WTC11 (cell line): ENCODE measurements at regions not wholly inside any gene's neighbourhood (a gene's known extent, or its start where the extent isn't known, plus 50 kb on each side); places are given as distances from the start of the nearest gene placed in this dataset.
A peak's percentile ranks its signal among the peaks of the same experiment; 100 is the strongest.

ENCODE experiments used
- ATAC-seq: fragments of 200-7000 bp; cut with Tn5 transposase; 2 replicates; pipeline ENCODE4 v1.10.0; 2021; ENCODE audit warnings: mild to moderate bottlenecking, moderate library complexity
- CTCF ChIA-PET: fragments of 300-600 bp; sonication (Branson Sonifier 250); formaldehyde crosslinking; loops from one replicate; lab custom pipeline; 2021; ENCODE audit warnings: antibody characterized with exemption; lab: Charles Lee
- POLR2A ChIA-PET: fragments of 350-600 bp; sonication (Branson Sonifier 250); formaldehyde crosslinking; loops from one replicate; lab custom pipeline; 2021; ENCODE audit warnings: antibody characterized with exemption; lab: Charles Lee
- DNase-seq: peaks from one replicate; pipeline ENCODE4 v3.0.0; 2021; ENCODE audit warnings: low spot score
- H3K27ac Mint-ChIP-seq: 2 replicates; pipeline ENCODE4 v1.8.0; 2021; ENCODE audit warnings: mixed read lengths
- H3K27me3 Mint-ChIP-seq: 2 replicates; pipeline ENCODE4 v1.8.0; 2021; ENCODE audit warnings: low read depth, mild to moderate bottlenecking, moderate library complexity, mixed read lengths
- H3K36me3 Mint-ChIP-seq: 2 replicates; pipeline ENCODE4 v1.8.0; 2021; ENCODE audit warnings: mixed read lengths
- H3K4me1 Mint-ChIP-seq: 2 replicates; pipeline ENCODE4 v1.8.0; 2022; ENCODE audit warnings: mixed read lengths
- H3K4me3 Mint-ChIP-seq: 2 replicates; pipeline ENCODE4 v1.8.0; 2021; ENCODE audit warnings: mild to moderate bottlenecking, moderate library complexity, mixed read lengths
- H3K9me3 Mint-ChIP-seq: 2 replicates; pipeline ENCODE4 v1.8.0; 2021; ENCODE audit warnings: mixed read lengths
- ATF3 ChIP-seq: sonication (generic); formaldehyde crosslinking; conservative IDR thresholded peaks from 2 replicates; pipeline ENCODE4 v1.8.1; 2022; ENCODE audit warnings: mild to moderate bottlenecking, missing genetic modification reagents
- E2F5 ChIP-seq: sonication (generic); formaldehyde crosslinking; IDR thresholded peaks from 2 replicates; pipeline ENCODE4 v1.8.1; 2022; ENCODE audit warnings: mild to moderate bottlenecking, moderate library complexity, missing genetic modification reagents
- ESRRA ChIP-seq: sonication (generic); formaldehyde crosslinking; IDR thresholded peaks from 2 replicates; pipeline ENCODE4 v1.8.1; 2022; ENCODE audit warnings: mild to moderate bottlenecking, missing genetic modification reagents, borderline replicate concordance
- ETV6 ChIP-seq: sonication (generic); formaldehyde crosslinking; IDR thresholded peaks from 2 replicates; pipeline ENCODE4 v1.8.1; 2022; ENCODE audit warnings: mild to moderate bottlenecking, missing genetic modification reagents
- FOXP1 ChIP-seq: sonication (generic); formaldehyde crosslinking; IDR thresholded peaks from 2 replicates; pipeline ENCODE4 v1.8.0; 2022; ENCODE audit warnings: missing genetic modification reagents, mild to moderate bottlenecking, moderate library complexity, borderline replicate concordance
- GTF2I ChIP-seq: fragments of 250-450 bp; sonication (Bioruptor Pico); conservative IDR thresholded peaks from 2 replicates; pipeline ENCODE4 v1.4.0; 2021; ENCODE audit warnings: mild to moderate bottlenecking
- HMGA2 ChIP-seq: fragments of 250-450 bp; sonication (Bioruptor Pico); IDR thresholded peaks from 2 replicates; pipeline ENCODE4 v1.4.0; 2021; ENCODE audit warnings: mild to moderate bottlenecking, moderate library complexity
- HMGXB4 ChIP-seq: sonication (generic); formaldehyde crosslinking; IDR thresholded peaks from 2 replicates; pipeline ENCODE4 v1.8.1; 2023; ENCODE audit warnings: mild to moderate bottlenecking, moderate library complexity, missing genetic modification reagents
- IRF1 ChIP-seq: sonication (generic); formaldehyde crosslinking; IDR thresholded peaks from 2 replicates; pipeline ENCODE4 v1.8.0; 2023; ENCODE audit warnings: missing genetic modification reagents
- JUN ChIP-seq: sonication (generic); formaldehyde crosslinking; IDR thresholded peaks from 2 replicates; pipeline ENCODE4 v1.8.0; 2023; ENCODE audit warnings: mild to moderate bottlenecking, missing genetic modification reagents
- KAT7 ChIP-seq: sonication (generic); formaldehyde crosslinking; IDR thresholded peaks from 2 replicates; pipeline ENCODE4 v1.8.1; 2023; ENCODE audit warnings: missing genetic modification reagents, mild to moderate bottlenecking, borderline replicate concordance
- MYBL2 ChIP-seq: sonication (generic); formaldehyde crosslinking; IDR thresholded peaks from 2 replicates; pipeline ENCODE4 v1.8.1; 2023; ENCODE audit warnings: mild to moderate bottlenecking, moderate library complexity, missing genetic modification reagents
- NFE2L1 ChIP-seq: sonication (generic); formaldehyde crosslinking; IDR thresholded peaks from 2 replicates; pipeline ENCODE4 v1.8.1; 2023; ENCODE audit warnings: missing genetic modification reagents
- PRRX2 ChIP-seq: fragments of 250-450 bp; sonication (Bioruptor Pico); IDR thresholded peaks from 2 replicates; pipeline ENCODE4 v1.8.0; 2021; ENCODE audit warnings: mild to moderate bottlenecking
- RORB ChIP-seq: fragments of 250-450 bp; sonication (Bioruptor Pico); IDR thresholded peaks from 2 replicates; pipeline ENCODE4 v1.9.0; 2021; ENCODE audit warnings: mild to moderate bottlenecking
- SP1 ChIP-seq: sonication (generic); formaldehyde crosslinking; conservative IDR thresholded peaks from 2 replicates; pipeline ENCODE4 v1.8.1; 2022; ENCODE audit warnings: missing genetic modification reagents
- TCF7 ChIP-seq: sonication (generic); formaldehyde crosslinking; IDR thresholded peaks from 2 replicates; pipeline ENCODE4 v1.8.0; 2022; ENCODE audit warnings: mild to moderate bottlenecking, low read depth, missing genetic modification reagents, moderate library complexity
- ZNF121 ChIP-seq: sonication (generic); formaldehyde crosslinking; IDR thresholded peaks from 2 replicates; pipeline ENCODE4 v1.8.0; 2023; ENCODE audit warnings: missing genetic modification reagents
- ZNF219 ChIP-seq: sonication (generic); formaldehyde crosslinking; IDR thresholded peaks from 2 replicates; pipeline ENCODE4 v1.8.0; 2023; ENCODE audit warnings: missing genetic modification reagents, mild to moderate bottlenecking, borderline replicate concordance
- ZNF263 ChIP-seq: sonication (generic); formaldehyde crosslinking; IDR thresholded peaks from 2 replicates; pipeline ENCODE4 v1.8.1; 2022; ENCODE audit warnings: low read depth, mild to moderate bottlenecking, moderate library complexity, missing genetic modification reagents
- ZNF317 ChIP-seq: sonication (generic); formaldehyde crosslinking; IDR thresholded peaks from 2 replicates; pipeline ENCODE4 v1.8.1; 2023; ENCODE audit warnings: low read depth, mild to moderate bottlenecking, moderate library complexity, missing genetic modification reagents, borderline replicate concordance
- TF ChIP-seq, protein P1 (sequence below): sonication (generic); formaldehyde crosslinking; IDR thresholded peaks from 2 replicates; pipeline ENCODE4 v1.8.0; 2023; ENCODE audit warnings: mild to moderate bottlenecking, missing genetic modification reagents
- TF ChIP-seq, protein P2 (sequence below): sonication (generic); formaldehyde crosslinking; IDR thresholded peaks from 2 replicates; pipeline ENCODE4 v1.8.1; 2022; ENCODE audit warnings: low read depth, missing genetic modification reagents, borderline replicate concordance
- TF ChIP-seq, protein P3 (sequence below): sonication (generic); formaldehyde crosslinking; IDR thresholded peaks from 2 replicates; pipeline ENCODE4 v1.8.0; 2022; ENCODE audit warnings: missing genetic modification reagents

DNA sequence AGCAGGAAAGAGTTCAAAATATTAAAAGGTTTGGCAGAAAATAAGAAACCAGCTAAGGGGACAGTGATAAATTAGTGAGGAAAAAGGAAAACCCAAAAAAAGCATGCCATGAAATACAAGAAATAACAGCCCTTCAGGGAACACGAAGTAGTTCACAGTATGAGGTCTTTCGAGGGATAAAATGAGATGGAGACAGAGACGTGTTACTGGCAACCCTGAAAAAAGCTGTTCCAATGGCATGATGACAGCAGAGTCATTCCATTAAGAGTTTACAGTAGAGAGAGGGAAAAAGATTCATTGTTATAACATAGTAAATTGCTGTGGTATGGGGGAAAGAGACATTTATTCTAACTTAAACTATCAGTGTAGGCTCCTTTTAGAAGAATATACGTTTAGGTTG, 391.2 kb downstream of the ANKRD7 start (continued):
- TF ChIP-seq, protein P1, sequence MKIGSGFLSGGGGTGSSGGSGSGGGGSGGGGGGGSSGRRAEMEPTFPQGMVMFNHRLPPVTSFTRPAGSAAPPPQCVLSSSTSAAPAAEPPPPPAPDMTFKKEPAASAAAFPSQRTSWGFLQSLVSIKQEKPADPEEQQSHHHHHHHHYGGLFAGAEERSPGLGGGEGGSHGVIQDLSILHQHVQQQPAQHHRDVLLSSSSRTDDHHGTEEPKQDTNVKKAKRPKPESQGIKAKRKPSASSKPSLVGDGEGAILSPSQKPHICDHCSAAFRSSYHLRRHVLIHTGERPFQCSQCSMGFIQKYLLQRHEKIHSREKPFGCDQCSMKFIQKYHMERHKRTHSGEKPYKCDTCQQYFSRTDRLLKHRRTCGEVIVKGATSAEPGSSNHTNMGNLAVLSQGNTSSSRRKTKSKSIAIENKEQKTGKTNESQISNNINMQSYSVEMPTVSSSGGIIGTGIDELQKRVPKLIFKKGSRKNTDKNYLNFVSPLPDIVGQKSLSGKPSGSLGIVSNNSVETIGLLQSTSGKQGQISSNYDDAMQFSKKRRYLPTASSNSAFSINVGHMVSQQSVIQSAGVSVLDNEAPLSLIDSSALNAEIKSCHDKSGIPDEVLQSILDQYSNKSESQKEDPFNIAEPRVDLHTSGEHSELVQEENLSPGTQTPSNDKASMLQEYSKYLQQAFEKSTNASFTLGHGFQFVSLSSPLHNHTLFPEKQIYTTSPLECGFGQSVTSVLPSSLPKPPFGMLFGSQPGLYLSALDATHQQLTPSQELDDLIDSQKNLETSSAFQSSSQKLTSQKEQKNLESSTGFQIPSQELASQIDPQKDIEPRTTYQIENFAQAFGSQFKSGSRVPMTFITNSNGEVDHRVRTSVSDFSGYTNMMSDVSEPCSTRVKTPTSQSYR (CRISPR knock-in tag): no peak
- TF ChIP-seq ETV6 (CRISPR knock-in tag) (no peak), SP1 (CRISPR knock-in tag) (no peak), TCF7 (CRISPR knock-in tag) (no peak), FOXP1 (CRISPR knock-in tag) (no peak), GTF2I (CRISPR knock-in tag) (no peak), PRRX2 (CRISPR knock-in tag) (no peak), ATF3 (CRISPR knock-in tag) (no peak), ZNF219 (CRISPR knock-in tag) (no peak)
- TF ChIP-seq, protein P2, sequence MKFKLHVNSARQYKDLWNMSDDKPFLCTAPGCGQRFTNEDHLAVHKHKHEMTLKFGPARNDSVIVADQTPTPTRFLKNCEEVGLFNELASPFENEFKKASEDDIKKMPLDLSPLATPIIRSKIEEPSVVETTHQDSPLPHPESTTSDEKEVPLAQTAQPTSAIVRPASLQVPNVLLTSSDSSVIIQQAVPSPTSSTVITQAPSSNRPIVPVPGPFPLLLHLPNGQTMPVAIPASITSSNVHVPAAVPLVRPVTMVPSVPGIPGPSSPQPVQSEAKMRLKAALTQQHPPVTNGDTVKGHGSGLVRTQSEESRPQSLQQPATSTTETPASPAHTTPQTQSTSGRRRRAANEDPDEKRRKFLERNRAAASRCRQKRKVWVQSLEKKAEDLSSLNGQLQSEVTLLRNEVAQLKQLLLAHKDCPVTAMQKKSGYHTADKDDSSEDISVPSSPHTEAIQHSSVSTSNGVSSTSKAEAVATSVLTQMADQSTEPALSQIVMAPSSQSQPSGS (CRISPR knock-in tag): no peak
- TF ChIP-seq, protein P3, sequence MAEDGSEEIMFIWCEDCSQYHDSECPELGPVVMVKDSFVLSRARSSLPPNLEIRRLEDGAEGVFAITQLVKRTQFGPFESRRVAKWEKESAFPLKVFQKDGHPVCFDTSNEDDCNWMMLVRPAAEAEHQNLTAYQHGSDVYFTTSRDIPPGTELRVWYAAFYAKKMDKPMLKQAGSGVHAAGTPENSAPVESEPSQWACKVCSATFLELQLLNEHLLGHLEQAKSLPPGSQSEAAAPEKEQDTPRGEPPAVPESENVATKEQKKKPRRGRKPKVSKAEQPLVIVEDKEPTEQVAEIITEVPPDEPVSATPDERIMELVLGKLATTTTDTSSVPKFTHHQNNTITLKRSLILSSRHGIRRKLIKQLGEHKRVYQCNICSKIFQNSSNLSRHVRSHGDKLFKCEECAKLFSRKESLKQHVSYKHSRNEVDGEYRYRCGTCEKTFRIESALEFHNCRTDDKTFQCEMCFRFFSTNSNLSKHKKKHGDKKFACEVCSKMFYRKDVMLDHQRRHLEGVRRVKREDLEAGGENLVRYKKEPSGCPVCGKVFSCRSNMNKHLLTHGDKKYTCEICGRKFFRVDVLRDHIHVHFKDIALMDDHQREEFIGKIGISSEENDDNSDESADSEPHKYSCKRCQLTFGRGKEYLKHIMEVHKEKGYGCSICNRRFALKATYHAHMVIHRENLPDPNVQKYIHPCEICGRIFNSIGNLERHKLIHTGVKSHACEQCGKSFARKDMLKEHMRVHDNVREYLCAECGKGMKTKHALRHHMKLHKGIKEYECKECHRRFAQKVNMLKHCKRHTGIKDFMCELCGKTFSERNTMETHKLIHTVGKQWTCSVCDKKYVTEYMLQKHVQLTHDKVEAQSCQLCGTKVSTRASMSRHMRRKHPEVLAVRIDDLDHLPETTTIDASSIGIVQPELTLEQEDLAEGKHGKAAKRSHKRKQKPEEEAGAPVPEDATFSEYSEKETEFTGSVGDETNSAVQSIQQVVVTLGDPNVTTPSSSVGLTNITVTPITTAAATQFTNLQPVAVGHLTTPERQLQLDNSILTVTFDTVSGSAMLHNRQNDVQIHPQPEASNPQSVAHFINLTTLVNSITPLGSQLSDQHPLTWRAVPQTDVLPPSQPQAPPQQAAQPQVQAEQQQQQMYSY (CRISPR knock-in tag): no peak

- H3K36me3 Mint-ChIP-seq: peaks cover 2% of the 10 kb centered on the region
- CTCF ChIA-PET: no interaction called here
These were observed 397.4 kb downstream of the ANKRD7 start for GRCh38 chr7:118621810-118622360.

GRCh38 chr7:118626739-118627138, 402.2 kb downstream of the ANKRD7 start:
- H3K4me3 Mint-ChIP-seq: no peak overlapping the region
- peaks cover 23% of the 10 kb centered on the region for H3K4me1 Mint-ChIP-seq
- ChIA-PET POLR2A (no interaction called here), CTCF (no interaction called here)
- H3K27ac Mint-ChIP-seq: no peak overlapping the region
- DNase-seq (no peak), ATAC-seq (no peak)
- peaks cover 6% of the 10 kb centered on the region for H3K36me3 Mint-ChIP-seq
- H3K27me3 Mint-ChIP-seq: no peaks in the 10 kb centered on the region; the same call in none of the 2 replicates
- peaks cover 22% of the 10 kb centered on the region for H3K9me3 Mint-ChIP-seq
- no peak for TF ChIP-seq ZNF263 (CRISPR knock-in tag)
- TF ChIP-seq ZNF317 (CRISPR knock-in tag): no peak
- no peak for TF ChIP-seq ETV6 (CRISPR knock-in tag)
- TF ChIP-seq ESRRA (CRISPR knock-in tag): no peak
- no peak for TF ChIP-seq RORB (CRISPR knock-in tag)
- no peak for TF ChIP-seq KAT7 (CRISPR knock-in tag)
- no peak for TF ChIP-seq JUN (CRISPR knock-in tag)
- TF ChIP-seq NFE2L1 (CRISPR knock-in tag): no peak
- no peak for TF ChIP-seq HMGXB4 (CRISPR knock-in tag)
- no peak for TF ChIP-seq E2F5 (CRISPR knock-in tag)
- no peak for TF ChIP-seq IRF1
- no peak for TF ChIP-seq MYBL2 (CRISPR knock-in tag)

More at GRCh38 chr7:118621810-118622360, 397.4 kb downstream of the ANKRD7 start:
- Mint-ChIP-seq H3K4me3 (no peak overlapping the region), H3K4me1 (no peaks in the 10 kb centered on the region), H3K27me3 (no peaks in the 10 kb centered on the region; the same call in 1 of the 2 replicates), H3K9me3 (peaks cover 8% of the 10 kb centered on the region), H3K27ac (no peak overlapping the region)
- POLR2A ChIA-PET: no interaction called here
- TF ChIP-seq ZNF121 (CRISPR knock-in tag) (no peak), HMGA2 (CRISPR knock-in tag) (peak; percentile 42; the same call in 1 of the 2 replicates)
- no peak for ATAC-seq
- no peak for DNase-seq
